Endothelial cell of umbilical vein (primary cell): ENCODE measurements at regions not wholly inside any gene's neighbourhood (a gene's known extent, or its start where the extent isn't known, plus 50 kb on each side); places are given as distances from the start of the nearest gene placed in this dataset.

Source experiments
- CTCF ChIP-seq, 2 donors: IDR thresholded peaks; 1 replicate in 1 of 2; 2 replicates in 1 of 2; pipeline ENCODE4 v1.5.1; 2011; ENCODE audit warnings: low read length in 2 of 2, mild to moderate bottlenecking in 2 of 2, moderate library complexity in 2 of 2, control low read depth in 1 of 2, inconsistent platforms in 1 of 2, low read depth in 1 of 2; ENCODE audit not compliant: insufficient read depth in 1 of 2; ENCODE audit errors: extremely low read depth in 1 of 2
- EZH2 ChIP-seq: IDR thresholded peaks from 2 replicates; pipeline ENCODE4 v1.6.1; 2012; ENCODE audit warnings: borderline replicate concordance, low read depth, mild to moderate bottlenecking, moderate library complexity, low read length, inconsistent platforms; ENCODE audit not compliant: severe bottlenecking
- FOS ChIP-seq: IDR thresholded peaks from 2 replicates; pipeline ENCODE4 v1.6.1; 2011; ENCODE audit warnings: mild to moderate bottlenecking, low read length, moderate library complexity, borderline replicate concordance; ENCODE audit not compliant: insufficient read depth
- JUN ChIP-seq: IDR thresholded peaks from 2 replicates; pipeline ENCODE4 v1.6.1; 2011; ENCODE audit warnings: borderline replicate concordance, low read depth; ENCODE audit not compliant: insufficient read length, insufficient read depth
- MAX ChIP-seq: IDR thresholded peaks from 2 replicates; pipeline ENCODE4 v1.6.1; 2011; ENCODE audit not compliant: insufficient read depth, insufficient read length
- MYC ChIP-seq: IDR thresholded peaks from one replicate; pipeline ENCODE4 v1.6.1; 2011; ENCODE audit warnings: mild to moderate bottlenecking, low read depth, low read length
- POLR2A ChIP-seq: IDR thresholded peaks from 2 replicates; pipeline ENCODE4 v1.6.1; 2012; ENCODE audit warnings: low read depth, mild to moderate bottlenecking, control low read depth, low read length
- POLR2AphosphoS5 ChIP-seq: IDR thresholded peaks from 2 replicates; pipeline ENCODE4 v1.6.1; 2012; ENCODE audit warnings: low read depth, mild to moderate bottlenecking, control low read depth, low read length, moderate library complexity; ENCODE audit not compliant: insufficient read depth

- TF ChIP-seq MAX, result no peak
- no peak for TF ChIP-seq CTCF (IDR thresholded peaks at IDR 0.05; ENCODE audit: extremely low read depth in 1 of 2, insufficient read depth in 1 of 2, low read depth in 1 of 2, low read length in 2 of 2)
- TF ChIP-seq POLR2AphosphoS5, result no peak
- no peak for TF ChIP-seq MYC
- TF ChIP-seq POLR2A, result no peak
- TF ChIP-seq EZH2, result no peak
- no peak for TF ChIP-seq JUN
- TF ChIP-seq FOS, result peak; percentile 36
Observed at GRCh38 chr1:192749349-192749748, 59.5 kb upstream of the RGS2 start.
